Lower leg skin (tissue), 4 donors: ENCODE measurements at regions not wholly inside any gene's neighbourhood (a gene's known extent, or its start where the extent isn't known, plus 50 kb on each side); places are given as distances from the start of the nearest gene placed in this dataset.

Experiments used
- DNase-seq, 2 donors: peaks; one replicate each; pipeline ENCODE4 v3.0.0-alpha.2; 2019; ENCODE audit warnings: low spot score in 2 of 2
- H3K4me3 ChIP-seq: fragments of 200-600 bp; sonication (generic); 2 replicates; pipeline ENCODE4 v1.5.1; 2017; ENCODE audit warnings: mild to moderate bottlenecking, low read depth; ENCODE audit not compliant: poor library complexity, severe bottlenecking
- CTCF ChIP-seq, 3 donors: fragments of 450-650 bp; IDR thresholded peaks; one replicate each; pipeline ENCODE4 v1.5.1; 2016; ENCODE audit warnings: antibody characterized with exemption in 3 of 3, mild to moderate bottlenecking in 3 of 3, moderate library complexity in 2 of 3
- POLR2A ChIP-seq, 2 donors: fragments of 450-650 bp; IDR thresholded peaks; one replicate each; pipeline ENCODE4 v1.6.1; 2016 to 2017; ENCODE audit warnings: antibody characterized with exemption in 2 of 2, mild to moderate bottlenecking in 1 of 2, moderate library complexity in 1 of 2
- WGBS, 2 donors: methylation state at CpG; one replicate each; pipeline ENCODE4 v1.1.5; 2018; 5-methylcytosine and 5-hydroxymethylcytosine counted together
- intact Hi-C: fragments of 100-400 bp; cut with DNase I; formaldehyde crosslinking; loops from one replicate; pipeline ENCODE4 v1.15.0; 2023; ENCODE audit warnings: low total_unique reads

GRCh38 chr11:45563171-45563570, 102.3 kb downstream of the CHST1 start:
- intact Hi-C loops: no loop called here
- WGBS, 2 donors: 48 to 50% methylated on average over 2 of the region's 2 CpGs
- DNase-seq: no peak
- H3K4me3 ChIP-seq: no peak overlapping the region
- TF ChIP-seq POLR2A (IDR thresholded peaks at IDR 0.05) (no peak), CTCF (IDR thresholded peaks at IDR 0.05) (no peak)

DNA sequence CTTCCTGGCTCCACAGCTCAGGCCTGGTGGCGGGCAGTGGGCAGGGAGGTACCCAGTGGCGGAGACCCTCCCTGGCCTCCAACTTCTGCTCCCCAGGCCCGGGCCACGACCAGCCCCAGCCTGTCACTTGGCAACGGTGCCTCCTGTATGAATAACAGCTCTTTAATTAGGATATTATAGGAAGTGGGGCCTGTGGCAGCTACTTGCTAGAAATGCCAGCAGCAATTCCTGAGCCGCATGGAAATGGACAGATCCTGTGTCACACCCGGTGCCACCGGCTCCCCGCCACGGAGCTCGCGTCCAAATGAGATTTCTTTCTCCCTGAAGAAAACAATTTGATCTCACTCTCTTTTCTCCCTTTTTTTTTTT, 104.5 kb downstream of the CHST1 start:
- no peak for DNase-seq
- intact Hi-C loops: no loop called here
- H3K4me3 ChIP-seq: no peak overlapping the region

GRCh38 chr11:45560155-45560912, 105.1 kb downstream of the CHST1 start:
- WGBS, 2 donors: 28 to 33% methylated on average over 10 of the region's 10 CpGs
- intact Hi-C loops: no loop called here
- no peak for TF ChIP-seq POLR2A (IDR thresholded peaks at IDR 0.05)
- TF ChIP-seq CTCF (IDR thresholded peaks at IDR 0.05): no peak
- no peak overlapping the region for H3K4me3 ChIP-seq
- no peak for DNase-seq

More for the DNA sequence above, 104.5 kb downstream of the CHST1 start:
- WGBS, 2 donors: 28 to 45% methylated on average over 12 of the region's 12 CpGs
- TF ChIP-seq POLR2A (IDR thresholded peaks at IDR 0.05) (no peak), CTCF (IDR thresholded peaks at IDR 0.05) (no peak)

DNA sequence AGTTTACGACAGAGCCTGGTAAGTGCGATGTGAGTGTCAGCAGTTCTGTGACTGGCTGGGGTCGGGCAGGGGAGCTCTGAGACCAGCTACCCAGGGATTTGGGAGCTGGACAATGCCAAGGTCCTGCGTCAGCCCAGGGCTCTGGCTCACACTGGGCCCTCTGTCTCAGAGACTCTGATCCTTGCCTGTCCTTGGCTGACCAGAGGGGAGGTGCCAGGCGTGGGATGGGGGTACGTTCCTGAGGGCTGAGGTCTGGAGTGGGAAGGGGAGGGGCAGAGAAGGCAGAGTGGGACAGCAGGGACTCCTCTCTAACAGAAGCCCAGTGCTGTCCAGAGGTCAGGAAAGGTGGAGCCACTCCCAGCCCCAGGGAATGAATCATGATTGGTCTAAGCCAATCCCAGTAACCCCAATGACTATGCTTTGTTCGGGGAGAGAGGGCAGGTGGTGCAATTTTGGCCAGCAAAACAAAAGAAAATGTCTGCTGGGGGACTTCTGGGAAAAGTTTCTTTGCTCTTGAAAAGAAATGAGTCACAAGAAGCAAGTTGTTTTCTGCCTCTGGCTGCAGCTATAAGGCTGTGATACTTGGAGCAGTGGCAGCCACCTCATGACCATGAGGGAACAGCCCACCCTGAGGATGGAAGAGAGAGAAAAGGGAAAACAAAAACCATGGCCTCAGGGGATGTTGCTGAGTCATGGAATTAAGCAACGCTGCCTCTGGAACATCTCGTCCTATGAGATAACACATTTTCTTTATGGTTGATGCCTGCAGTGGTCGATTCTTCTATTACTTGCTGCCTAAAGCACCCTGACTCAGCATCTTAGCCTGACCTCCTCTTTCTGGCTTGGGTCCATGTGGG, 108.3 kb downstream of the CHST1 start:
- intact Hi-C loops: no loop called here
- no peak overlapping the region for H3K4me3 ChIP-seq
- TF ChIP-seq CTCF (IDR thresholded peaks at IDR 0.05): no peak
- TF ChIP-seq POLR2A (IDR thresholded peaks at IDR 0.05): no peak
- WGBS, 2 donors: 48 to 51% methylated on average over 10 of the region's 10 CpGs
- DNase-seq: no peak

DNA sequence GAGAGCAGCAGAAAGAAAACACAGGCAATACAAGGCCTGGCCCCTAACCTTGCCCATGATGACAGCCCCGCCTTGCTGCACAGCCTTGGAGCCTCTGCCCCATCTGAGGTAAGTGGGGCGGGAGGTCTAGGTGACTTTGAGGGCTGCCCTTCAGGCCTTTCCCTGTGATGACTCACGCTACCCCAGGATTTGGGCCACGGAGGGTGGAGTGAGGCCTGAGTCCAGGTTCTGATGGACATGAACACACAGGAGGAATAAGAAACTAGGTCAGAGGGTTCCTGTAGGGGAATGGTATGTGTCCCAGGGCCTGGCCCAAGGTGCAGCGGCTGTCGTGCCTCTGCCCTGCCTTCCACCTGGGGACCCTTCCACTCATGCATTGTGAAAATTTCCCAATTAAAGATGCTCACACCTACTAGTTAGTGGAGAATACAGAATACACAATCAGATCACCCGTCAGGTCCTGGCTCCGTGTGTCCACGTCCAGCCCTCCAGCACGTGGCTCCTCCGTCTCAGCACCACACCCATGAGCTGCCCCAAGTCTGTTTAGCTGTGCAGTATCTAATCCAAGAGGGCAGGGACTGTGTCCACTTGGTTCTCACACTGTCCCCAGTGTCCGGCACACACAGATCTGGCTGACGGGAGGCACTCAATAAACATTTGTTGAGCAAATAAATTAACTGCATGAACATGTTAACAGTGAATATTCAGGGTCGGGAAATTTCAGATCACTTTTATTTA, 111.0 kb downstream of the CHST1 start:
- intact Hi-C loops: no loop called here
- no peak overlapping the region for H3K4me3 ChIP-seq
- WGBS, 2 donors: 62 to 65% methylated on average over 14 of the region's 14 CpGs
- peak in 1 of 2 donors; percentile 21 for DNase-seq
- no peak for TF ChIP-seq POLR2A (IDR thresholded peaks at IDR 0.05)
- TF ChIP-seq CTCF (IDR thresholded peaks at IDR 0.05): no peak
